Natural killer cell (primary cell): ENCODE measurements at regions not wholly inside any gene's neighbourhood (a gene's known extent, or its start where the extent isn't known, plus 50 kb on each side); places are given as distances from the start of the nearest gene placed in this dataset.

Experiments used
- ATAC-seq, 3 donors: fragments of 150-1000 bp in 2 of 3; fragments of 200-7000 bp in 1 of 3; cut with Tn5 transposase; 1 replicate in 1 of 3; 2 replicates in 2 of 3; pipeline ENCODE4 v1.10.0; 2021; ENCODE audit warnings: mild to moderate bottlenecking in 2 of 3, moderate library complexity in 2 of 3
- DNase-seq, 2 donors: peaks; one replicate each; pipeline versions ENCODE4 v3.0.0 to v3.0.0-alpha.2; 2013 to 2021; ENCODE audit warnings: mixed read lengths in 1 of 2
- H3K27ac ChIP-seq: one replicate; pipeline ENCODE4 v1.5.1; 2013; ENCODE audit warnings: mild to moderate bottlenecking, low read length
- H3K27me3 ChIP-seq: one replicate; pipeline ENCODE4 v1.6.1; 2013; ENCODE audit warnings: low read length; ENCODE audit not compliant: control insufficient read depth, insufficient read depth
- H3K36me3 ChIP-seq: one replicate; pipeline ENCODE4 v1.6.1; 2013; ENCODE audit warnings: low read length; ENCODE audit not compliant: control insufficient read depth, insufficient read depth
- H3K4me1 ChIP-seq: one replicate; pipeline ENCODE4 v1.6.1; 2013; ENCODE audit warnings: low read length; ENCODE audit not compliant: control insufficient read depth, insufficient read depth
- H3K4me3 ChIP-seq: one replicate; pipeline ENCODE4 v1.5.1; 2013; ENCODE audit warnings: low read length
- H3K9me3 ChIP-seq: one replicate; pipeline ENCODE4 v1.6.1; 2013; ENCODE audit warnings: low read length; ENCODE audit not compliant: control insufficient read depth, insufficient read depth
- H3K27ac Mint-ChIP-seq, 2 donors: one replicate each; pipeline ENCODE4 v1.8.0; 2022; ENCODE audit warnings: mild to moderate bottlenecking in 2 of 2, mixed read lengths in 2 of 2, moderate library complexity in 1 of 2
- H3K27me3 Mint-ChIP-seq, 2 donors: one replicate each; pipeline ENCODE4 v1.8.0; 2022; ENCODE audit warnings: low read depth in 2 of 2, mixed read lengths in 2 of 2
- H3K36me3 Mint-ChIP-seq: one replicate; pipeline ENCODE4 v1.8.0; 2022; ENCODE audit warnings: mixed read lengths
- H3K4me1 Mint-ChIP-seq, 2 donors: one replicate each; pipeline ENCODE4 v1.8.0; 2022; ENCODE audit warnings: mixed read lengths in 2 of 2
- H3K4me3 Mint-ChIP-seq: one replicate; pipeline ENCODE4 v1.8.0; 2022; ENCODE audit warnings: mild to moderate bottlenecking, moderate library complexity, mixed read lengths
- H3K9me3 Mint-ChIP-seq, 2 donors: one replicate each; pipeline ENCODE4 v1.8.0; 2022; ENCODE audit warnings: mixed read lengths in 2 of 2
- WGBS: methylation state at CpG from one replicate; pipeline ENCODE4 v1.1.7; 2013; ENCODE audit warnings: missing lambda C conversion rate; ENCODE audit not compliant: insufficient coverage; 5-methylcytosine and 5-hydroxymethylcytosine counted together
- intact Hi-C: fragments of 100-400 bp; cut with micrococcal nuclease; formaldehyde crosslinking; loops from one replicate; pipeline ENCODE4 v1.14.2; 2022
- TF ChIP-seq, protein P1 (sequence below): fragments of 200-600 bp; IDR thresholded peaks from one replicate; pipeline ENCODE4 v1.8.0; 2022; ENCODE audit warnings: antibody characterized with exemption

GRCh38 chr9:81480828-81481604 is 208.3 kb downstream of the TLE1 start:
- 89% methylated on average over 2 of the region's 6 CpGs for WGBS
- Histone ChIP-seq H3K4me1 (no peaks in the 10 kb centered on the region), H3K9me3 (no peaks in the 10 kb centered on the region), H3K27me3 (no peaks in the 10 kb centered on the region), H3K36me3 (no peaks in the 10 kb centered on the region), H3K27ac (no peak overlapping the region), H3K4me3 (no peak overlapping the region)
- TF ChIP-seq, protein P1, sequence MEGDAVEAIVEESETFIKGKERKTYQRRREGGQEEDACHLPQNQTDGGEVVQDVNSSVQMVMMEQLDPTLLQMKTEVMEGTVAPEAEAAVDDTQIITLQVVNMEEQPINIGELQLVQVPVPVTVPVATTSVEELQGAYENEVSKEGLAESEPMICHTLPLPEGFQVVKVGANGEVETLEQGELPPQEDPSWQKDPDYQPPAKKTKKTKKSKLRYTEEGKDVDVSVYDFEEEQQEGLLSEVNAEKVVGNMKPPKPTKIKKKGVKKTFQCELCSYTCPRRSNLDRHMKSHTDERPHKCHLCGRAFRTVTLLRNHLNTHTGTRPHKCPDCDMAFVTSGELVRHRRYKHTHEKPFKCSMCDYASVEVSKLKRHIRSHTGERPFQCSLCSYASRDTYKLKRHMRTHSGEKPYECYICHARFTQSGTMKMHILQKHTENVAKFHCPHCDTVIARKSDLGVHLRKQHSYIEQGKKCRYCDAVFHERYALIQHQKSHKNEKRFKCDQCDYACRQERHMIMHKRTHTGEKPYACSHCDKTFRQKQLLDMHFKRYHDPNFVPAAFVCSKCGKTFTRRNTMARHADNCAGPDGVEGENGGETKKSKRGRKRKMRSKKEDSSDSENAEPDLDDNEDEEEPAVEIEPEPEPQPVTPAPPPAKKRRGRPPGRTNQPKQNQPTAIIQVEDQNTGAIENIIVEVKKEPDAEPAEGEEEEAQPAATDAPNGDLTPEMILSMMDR = no peak
- H3K4me1 Mint-ChIP-seq = no peaks in the 10 kb centered on the region
- DNase-seq (no peak), ATAC-seq (no peak)
- no peaks in the 10 kb centered on the region for H3K27me3 Mint-ChIP-seq
- no peaks in the 10 kb centered on the region for H3K36me3 Mint-ChIP-seq
- intact Hi-C loops = no loop called here
- H3K9me3 Mint-ChIP-seq = no peaks in the 10 kb centered on the region
- H3K4me3 Mint-ChIP-seq = no peak overlapping the region
- no peak overlapping the region for H3K27ac Mint-ChIP-seq

GRCh38 chr9:81479573-81479972 is 209.8 kb downstream of the TLE1 start:
- no peaks in the 10 kb centered on the region for H3K4me1 Mint-ChIP-seq
- TF ChIP-seq, protein P1 = no peak
- no peak overlapping the region for H3K27ac ChIP-seq
- no peaks in the 10 kb centered on the region for H3K36me3 Mint-ChIP-seq
- no peak overlapping the region for H3K27ac Mint-ChIP-seq
- H3K36me3 ChIP-seq = no peaks in the 10 kb centered on the region
- H3K27me3 ChIP-seq = no peaks in the 10 kb centered on the region
- intact Hi-C loops = no loop called here
- H3K4me1 ChIP-seq = no peaks in the 10 kb centered on the region
- WGBS = 84% methylated on average over 2 of the region's 2 CpGs
- DNase-seq = no peak
- no peaks in the 10 kb centered on the region for H3K9me3 Mint-ChIP-seq
- no peak for ATAC-seq
- H3K9me3 ChIP-seq = no peaks in the 10 kb centered on the region
- no peak overlapping the region for H3K4me3 Mint-ChIP-seq
- H3K4me3 ChIP-seq = no peak overlapping the region
- H3K27me3 Mint-ChIP-seq = no peaks in the 10 kb centered on the region

DNA sequence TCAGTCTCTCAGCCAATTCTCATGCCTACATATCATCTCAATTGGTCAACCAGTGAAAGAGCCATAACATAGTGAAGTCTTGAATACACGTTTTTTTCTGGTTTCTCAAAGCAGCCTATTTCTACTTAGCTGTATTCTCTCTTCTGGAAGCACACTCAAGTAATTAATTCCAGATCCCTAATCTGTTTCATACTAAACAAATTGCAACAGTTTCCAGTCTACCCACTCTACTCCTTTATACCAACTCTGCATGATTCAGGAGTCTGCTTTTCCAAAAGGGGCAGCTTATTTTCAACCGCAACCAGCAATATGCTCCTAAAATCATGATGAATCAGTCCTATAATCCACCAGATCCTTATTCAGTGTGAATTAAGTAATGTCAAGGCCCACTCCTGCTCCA is 211.7 kb downstream of the TLE1 start:
- Mint-ChIP-seq H3K36me3 (no peaks in the 10 kb centered on the region), H3K4me3 (no peak overlapping the region), H3K27me3 (no peaks in the 10 kb centered on the region), H3K4me1 (no peaks in the 10 kb centered on the region), H3K27ac (no peak overlapping the region), H3K9me3 (no peaks in the 10 kb centered on the region)
- 82% methylated on average over 2 of the region's 2 CpGs for WGBS
- ATAC-seq = no peak
- no peaks in the 10 kb centered on the region for H3K4me1 ChIP-seq
- DNase-seq = no peak
- H3K27me3 ChIP-seq = no peaks in the 10 kb centered on the region
- no peaks in the 10 kb centered on the region for H3K9me3 ChIP-seq
- TF ChIP-seq, protein P1 = no peak
- intact Hi-C loops = no loop called here
- no peak overlapping the region for H3K4me3 ChIP-seq
- H3K36me3 ChIP-seq = no peaks in the 10 kb centered on the region
- no peak overlapping the region for H3K27ac ChIP-seq
